ENCODE measurements at regions not wholly inside any gene's neighbourhood (a gene's known extent, or its start where the extent isn't known, plus 50 kb on each side); places are given as distances from the start of the nearest gene placed in this dataset.

DNA sequence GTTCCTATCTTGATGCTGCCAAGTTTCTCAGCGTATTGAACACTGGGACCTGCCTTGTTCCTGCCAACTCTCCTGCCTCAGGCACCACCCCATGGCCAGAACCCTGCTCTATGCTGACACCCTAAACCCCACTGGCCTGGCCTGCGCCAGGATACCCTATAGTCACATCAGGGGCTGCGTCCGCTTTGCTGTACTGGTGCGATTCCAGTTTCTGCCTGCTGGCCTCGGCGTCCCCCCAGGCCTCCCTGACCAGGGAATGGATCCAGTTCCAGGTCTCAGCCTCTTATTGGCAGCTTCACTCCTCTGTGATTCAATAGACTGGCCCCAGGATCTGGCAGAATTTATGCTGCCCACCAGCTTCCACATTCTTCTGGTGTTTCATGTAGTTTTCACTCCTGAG, 55.0 kb downstream of the GPR6 start:
- DNase-seq (ENCODE audit: low read depth): no peak

DNA sequence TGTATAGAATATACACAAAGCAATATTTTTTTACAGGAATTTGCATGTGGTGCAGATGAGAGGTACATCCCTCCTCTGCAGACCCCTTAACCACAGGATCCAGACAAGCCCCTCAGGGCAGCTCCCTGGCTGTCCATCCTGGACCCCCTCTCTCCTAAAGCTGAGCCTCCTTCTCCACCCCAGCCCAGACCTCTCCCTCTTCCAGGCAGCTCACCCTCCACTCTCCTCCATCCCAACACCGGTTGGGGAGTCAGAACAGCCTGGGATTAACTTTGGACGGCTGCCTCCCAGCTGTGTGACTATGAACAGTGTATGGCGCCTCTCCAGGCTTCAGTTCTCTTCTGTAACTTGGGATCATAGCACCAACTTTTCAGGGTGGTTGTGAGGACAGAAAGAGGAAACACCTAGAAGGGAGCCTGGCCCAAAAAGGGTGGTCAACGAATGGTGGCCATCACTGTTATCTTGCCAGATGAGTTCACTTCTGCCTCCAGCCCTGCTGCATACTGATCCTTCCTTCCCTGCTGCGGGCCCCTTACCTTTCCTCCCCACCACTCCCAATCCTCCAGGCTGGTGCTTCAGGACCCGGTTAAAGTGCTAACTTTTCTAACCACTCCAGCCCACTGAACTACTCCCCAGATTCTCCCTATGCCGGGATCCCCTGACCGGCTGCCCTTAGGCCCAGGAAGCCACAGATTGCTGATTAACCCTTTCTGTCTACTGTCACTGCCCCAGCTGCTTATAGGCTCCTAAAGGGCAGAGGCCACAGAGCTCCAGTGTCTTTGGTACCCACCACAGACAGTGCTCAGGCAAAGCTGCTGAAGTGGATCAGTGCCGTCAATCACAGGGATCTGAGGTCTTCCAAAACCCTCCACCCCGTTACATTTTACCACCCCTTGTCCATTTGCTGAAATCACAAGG, 55.9 kb downstream of the GPR6 start:
- DNase-seq (ENCODE audit: low read depth): no peak

DNA sequence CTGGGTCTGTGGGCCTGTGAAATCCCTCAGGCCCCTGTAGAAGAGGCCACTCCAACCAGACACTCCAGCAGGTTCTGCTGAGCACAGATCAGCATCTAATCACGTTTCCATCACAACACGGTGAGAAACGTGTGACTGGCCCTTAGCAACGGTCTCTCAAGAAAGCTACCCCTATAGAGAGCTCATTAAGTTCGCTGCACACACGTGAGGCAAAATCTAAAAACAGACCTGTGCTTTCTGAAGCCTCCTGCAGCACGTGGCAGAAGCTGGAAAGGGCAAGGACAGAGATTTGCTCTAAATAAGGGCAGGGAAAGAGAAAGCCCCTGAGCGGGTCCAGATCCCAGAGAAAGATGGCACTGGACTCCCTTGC, 56.5 kb downstream of the GPR6 start:
- DNase-seq (ENCODE audit: low read depth): no peak

DNA sequence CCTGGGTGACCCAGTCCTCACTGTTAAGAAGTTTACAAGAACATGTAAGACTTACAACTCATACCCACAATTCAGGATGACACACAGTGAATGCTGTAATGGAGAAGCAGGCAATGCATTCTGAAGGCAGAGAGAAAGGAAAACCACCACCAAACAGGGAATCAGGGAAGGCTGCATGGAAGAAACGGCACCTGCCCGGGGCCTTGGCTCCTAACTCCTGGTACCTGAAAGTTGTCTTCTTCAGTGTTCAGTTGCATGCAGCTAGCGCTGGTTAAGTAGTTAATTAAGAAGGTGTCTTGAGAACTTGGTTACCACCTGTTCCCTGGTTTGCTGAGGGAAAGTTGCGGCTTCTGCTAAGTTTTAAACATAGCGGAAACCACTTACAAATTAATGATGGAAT, 57.2 kb downstream of the GPR6 start:
- DNase-seq (ENCODE audit: low read depth): no peak

DNA sequence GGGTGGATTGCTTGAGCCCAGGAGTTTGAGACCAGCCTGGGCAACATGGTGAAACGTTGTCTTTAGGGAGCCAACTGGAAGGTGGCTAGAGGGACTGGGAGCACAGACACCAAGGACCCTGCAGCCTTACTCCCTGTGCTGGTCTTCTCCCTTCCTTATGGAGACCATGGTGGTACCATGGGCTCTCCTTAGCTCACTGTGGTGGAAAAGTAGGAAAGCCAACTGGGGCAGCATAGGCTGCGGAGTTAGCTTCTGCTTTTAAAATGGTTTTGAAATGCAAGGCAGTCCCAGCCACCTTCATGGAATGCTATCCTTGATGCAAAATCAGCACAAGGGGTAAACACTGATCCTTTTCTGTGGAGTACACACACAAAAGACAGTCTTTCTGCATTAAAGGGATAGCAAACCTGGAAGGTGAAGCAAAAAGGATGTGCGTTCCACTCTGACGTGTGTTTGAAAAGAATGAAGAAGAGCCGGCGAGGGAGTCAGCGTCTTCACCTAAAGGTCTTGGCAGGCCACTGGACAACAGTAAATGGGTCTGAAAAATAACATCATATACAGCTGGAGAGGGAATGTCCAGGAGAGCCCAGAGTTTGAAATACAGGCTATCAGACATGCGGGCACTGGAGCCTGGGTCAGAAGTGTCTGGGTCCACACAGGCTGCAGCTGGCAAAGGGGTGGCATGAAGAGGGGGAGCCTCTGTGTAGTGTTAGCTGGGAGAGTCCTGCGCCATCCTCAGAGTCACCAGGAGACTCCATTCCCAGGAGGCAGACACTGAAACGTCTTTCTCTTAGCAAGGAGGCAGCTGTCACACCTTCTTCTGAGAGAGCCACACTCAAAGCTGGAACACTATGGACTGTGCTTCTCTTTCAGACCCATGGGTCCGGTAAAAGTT, 58.5 kb downstream of the GPR6 start:
- no peak for DNase-seq (ENCODE audit: low read depth)

DNA sequence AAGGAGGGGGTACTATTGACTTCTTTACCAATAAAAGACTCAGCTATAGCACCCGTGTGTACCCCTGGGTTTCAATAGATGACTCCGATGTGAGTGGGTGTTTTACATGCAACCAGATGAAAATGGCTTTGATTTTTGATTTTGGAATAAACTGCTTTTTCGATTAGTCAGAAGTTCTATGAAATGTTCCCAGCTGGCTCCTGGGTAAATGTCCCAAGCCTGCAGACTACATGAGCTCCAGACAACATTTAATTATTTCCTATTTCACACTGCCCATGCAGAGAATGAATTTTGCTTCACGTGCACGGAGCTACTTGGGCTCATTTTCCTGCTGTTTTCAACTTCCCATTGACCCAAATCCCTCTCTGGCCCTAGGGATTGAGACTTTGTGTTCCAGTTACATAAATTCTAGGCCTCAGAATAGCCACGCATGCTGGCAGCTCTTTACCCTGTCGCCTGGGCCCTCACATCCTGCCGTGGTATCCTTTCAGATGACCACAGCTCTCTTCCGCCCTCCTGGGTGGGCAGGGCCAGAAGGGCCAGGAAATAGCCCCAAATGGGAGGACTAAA, 59.7 kb downstream of the GPR6 start:
- no peak for DNase-seq (ENCODE audit: low read depth)

DNA sequence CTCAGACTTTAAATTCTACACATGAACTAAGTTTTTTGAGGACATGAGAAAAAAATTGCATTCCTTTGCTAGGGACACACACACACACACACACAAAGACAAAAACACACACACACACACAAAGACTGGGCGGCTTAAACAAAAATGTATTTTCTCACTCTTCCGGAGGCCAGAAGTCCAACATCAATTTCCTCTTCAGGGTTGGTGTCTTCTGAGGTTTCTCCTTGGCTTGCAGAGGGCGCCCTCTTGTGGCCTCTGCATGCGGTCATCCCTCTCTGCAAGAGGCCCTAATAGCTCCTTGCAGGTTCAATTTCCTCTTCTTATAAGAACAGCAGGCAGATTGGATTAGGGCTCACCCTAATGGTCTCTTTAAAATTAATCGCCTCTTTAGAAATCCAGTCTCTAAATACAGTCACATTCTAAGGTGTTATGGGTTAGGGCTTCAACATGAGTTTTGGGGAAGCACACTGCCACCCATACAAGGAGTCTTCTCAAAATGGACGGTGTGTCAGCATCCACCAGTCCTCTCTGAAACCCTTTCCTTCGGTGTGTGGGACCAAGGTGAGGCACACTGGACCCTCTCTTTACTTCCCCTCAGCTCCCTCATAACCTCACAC, 61.4 kb downstream of the GPR6 start:
- DNase-seq (ENCODE audit: low read depth): peak; percentile 77

DNA sequence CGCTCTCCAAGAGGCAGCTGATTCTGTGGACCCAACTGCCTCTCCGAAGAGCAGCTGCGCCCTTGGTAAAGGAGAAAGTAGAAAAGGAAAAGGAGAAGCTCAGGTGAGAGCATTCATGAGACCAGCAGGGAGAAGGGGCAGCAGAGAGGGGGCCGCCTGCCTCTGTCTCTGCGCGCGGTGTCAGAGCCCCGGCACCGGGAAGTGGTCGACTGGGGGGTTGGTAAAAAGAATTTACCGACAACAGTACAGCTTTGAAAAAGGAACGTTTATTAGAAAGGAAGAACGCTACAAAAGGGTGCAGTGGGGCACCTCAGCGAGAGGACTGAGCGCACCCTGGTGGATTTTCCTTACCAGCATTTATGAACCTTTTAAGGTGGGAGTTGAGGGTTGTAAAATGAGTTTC, 61.9 kb downstream of the GPR6 start:
- no peak for DNase-seq (ENCODE audit: low read depth)

DNA sequence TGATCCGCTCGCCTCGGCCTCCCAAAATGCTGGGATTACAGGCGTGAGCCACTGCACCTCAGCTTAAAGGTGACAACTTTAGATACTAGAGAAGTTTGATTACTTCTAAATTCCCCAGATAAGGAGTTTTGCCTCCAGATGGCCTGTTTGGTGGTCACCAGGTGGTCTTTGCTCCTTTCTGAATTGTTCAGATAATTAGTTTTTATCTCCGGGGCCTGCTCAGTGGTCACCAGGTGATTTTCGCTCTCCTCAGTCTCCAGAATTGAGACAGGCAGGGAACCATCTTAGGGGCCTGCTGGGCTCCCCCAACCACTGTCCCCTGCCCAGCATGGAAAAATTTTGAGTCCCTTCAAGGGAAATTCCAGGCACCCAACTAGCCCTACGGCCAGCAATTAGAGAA, 62.6 kb downstream of the GPR6 start:
- no peak for DNase-seq (ENCODE audit: low read depth)

DNA sequence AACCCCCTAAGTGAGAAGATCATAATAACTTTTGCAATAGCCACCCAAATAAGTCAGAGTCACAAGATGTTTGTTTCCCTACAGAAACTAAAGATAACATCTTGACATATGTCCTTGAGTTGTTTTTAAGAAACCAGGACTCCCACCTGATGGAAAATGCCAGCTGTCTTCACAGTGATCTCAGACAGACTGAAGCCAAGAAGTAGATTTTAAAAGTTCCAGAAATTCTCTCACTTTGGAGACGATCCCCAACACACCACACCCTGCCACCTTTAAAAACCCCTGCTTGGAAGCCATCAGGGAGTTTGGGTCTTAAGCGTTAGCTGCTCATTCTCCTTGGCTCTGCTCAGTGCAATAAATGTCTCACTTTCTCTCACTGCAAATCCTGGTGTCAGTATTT, 63.0 kb downstream of the GPR6 start:
- DNase-seq (ENCODE audit: low read depth): no peak

DNA sequence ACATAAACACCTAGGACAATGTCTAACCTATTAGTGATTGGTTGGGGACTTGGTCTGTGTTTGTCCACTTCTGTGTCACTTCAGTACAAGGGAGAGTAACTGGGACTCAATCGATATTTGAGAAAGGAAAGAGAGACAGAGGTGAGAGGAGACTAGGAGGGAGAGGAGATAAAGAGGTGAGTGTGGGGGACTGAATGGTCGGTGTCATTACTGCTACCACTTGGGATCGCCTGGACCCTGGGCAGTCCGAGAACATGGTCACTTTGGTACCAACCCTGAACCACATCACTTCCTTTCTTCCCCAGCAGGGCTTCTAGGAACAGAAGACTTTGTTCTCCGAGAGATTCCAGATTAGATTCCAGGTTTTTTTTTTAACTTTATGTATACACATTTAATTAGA, 63.7 kb downstream of the GPR6 start:
- no peak for DNase-seq (ENCODE audit: low read depth)

DNA sequence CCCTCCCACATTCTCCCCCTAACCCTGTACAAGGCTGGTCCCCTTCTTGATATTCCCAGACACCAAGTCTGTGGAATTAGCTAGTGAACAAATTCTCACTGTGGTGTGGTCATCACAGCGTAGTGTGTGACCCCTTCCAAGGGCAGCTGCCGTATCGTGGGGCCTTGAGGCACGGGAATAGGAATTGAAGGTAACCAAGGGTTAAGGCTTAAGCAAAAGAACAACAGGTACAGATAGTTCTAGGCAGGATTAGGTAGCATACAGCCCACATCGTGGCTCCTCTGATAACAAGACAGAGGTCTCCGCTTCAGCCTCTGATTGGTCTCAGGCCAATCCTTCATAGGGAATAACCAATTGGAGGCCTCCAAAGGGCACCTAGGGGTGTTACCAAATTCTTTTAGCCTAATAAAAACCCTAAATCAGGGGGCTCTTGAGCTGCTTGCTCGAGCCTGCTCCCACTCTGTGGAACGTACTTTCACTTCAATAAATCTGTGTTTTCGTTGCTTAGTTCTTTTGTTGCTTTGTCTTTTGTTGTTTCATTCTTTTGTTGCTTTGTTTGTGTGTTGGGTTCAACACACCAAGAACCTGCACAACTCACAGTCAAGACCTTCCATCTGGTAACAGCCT, 64.7 kb downstream of the GPR6 start:
- no peak for DNase-seq (ENCODE audit: low read depth)

DNA sequence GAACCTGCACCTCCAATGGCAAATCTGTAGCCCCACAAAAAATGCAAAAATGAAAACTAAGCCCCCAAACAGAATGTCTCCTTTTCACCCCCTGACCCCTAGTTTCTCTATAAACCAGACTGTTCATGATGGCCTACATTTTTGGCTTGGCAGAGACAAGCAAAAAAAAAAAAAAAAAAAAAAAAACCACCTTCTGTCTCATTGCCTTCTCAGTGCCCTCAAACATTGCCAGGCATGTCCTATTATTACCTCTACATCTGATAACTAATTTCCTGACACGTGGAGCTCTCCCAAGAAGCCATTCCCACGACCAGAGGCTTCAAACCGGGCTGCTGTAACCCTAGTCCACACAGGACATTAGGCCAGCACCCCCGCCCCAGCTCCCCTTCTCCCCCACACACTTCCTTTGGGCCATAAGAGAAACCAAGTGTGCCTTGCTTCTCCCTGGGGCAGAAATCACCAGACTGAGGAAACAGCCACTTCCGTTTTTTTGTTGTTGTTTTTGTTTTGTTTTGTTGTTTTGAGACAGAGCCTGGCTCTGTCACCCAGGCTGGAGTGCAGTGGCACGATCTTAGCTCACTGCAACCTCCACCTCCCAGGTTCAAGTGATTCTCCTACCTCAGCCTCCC, 65.4 kb downstream of the GPR6 start:
- no peak for DNase-seq (ENCODE audit: low read depth)

DNA sequence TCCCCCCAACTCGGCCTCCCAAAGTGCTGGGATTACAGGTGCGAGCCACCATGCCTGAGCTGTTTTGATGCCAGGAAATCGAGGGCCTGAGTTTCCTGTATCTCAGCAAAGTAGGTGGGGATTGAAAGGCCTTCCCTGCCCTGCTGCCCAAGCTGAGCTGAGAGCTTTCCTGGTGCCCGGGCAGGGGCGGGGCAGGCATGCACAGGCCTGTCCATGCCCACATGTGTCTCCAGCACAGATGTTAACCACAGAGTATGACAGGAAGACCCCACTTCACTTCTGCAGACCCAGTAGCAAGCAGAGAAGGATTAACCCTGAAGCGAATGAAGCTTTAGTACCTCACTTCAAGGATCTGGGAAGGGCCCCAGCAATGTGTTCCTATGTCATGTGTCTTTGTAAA, 66.0 kb downstream of the GPR6 start:
- no peak for DNase-seq (ENCODE audit: low read depth)

DNA sequence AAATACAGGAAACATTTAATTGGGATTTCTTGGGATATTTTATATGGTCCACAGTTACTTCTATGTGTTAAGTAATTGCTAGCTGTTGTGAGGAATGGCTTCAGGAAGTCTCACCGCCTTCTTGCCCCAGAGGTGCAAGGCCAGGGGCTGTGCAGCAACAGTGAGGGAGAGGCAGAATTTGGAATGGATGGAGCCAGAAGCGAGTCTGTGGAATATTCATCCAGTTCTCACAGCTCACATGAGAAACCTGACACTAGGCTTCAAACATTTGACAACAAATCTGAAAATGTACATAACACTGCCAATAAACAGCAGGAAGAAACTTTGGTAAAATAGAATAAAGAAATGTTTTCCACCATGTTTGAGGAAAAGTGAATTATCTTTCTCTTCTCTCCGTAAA, 66.5 kb downstream of the GPR6 start:
- DNase-seq (ENCODE audit: low read depth): no peak

DNA sequence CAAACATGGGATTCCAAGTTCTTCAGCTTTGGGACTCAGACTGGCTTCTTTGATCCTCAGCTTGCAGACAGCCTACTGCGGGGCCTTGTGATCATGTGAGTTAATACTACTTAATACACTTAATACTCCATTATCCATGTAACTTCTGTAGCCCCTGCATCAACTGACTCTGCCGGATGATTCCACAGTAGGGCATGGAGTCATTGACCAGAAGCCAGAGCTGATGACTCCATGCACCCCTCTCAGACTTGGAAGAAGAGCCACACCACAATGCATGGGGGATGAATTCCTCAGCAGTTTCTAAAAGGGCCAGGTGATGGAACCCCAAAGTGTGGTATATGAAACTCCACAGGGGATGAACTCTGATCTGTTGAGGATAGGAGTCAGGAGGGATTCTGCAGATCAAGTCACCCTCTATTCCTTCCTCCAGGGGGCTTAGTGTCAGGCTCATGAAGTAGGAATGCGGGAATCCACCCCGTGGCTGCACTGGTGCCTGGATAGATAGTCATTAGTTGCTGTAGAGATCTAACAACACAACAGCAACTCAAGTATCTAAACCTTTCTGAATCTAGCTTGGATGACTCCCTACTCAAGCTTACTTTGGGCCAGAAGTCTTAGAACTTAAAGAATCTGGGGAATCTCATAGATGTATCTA, 70.2 kb downstream of the GPR6 start:
- no peak for DNase-seq (ENCODE audit: low read depth)

DNA sequence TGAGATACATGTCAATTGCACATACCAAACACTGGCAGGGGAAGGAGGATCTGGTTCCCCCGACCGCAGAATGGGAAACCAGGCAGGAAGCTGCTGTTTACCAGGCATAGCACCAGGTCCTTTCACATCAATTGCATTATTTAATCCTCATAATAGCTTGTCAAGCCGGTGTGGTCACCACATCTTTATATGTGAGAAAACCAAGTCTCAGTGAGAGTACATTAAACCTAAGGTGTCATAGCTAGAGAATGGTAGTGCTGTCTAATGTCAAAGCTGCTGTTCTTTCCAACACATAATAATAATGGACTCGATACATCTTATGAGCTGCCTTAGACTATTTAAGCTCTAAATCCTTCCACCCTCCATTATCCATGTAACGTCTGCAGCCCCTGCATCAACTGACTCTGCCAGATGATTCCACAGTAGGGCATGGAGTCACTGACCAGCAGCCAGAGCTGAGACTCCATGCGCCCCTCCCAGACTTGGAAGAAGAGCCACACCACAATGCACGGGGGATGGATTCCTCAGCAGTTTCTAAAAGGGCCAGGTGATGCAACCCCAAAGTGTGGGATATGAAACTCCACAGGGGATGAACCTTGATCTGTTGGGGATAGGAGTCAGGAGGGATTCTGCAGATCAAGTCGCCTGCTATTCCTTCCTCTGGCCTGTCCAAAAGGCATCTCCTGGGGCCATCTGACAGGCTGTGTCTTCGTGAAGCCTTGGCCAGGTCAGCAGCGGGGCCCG, 71.8 kb downstream of the GPR6 start:
- DNase-seq (ENCODE audit: low read depth): no peak

Data from LHCN-M2 (cell line).